ENCODE measurements at regions not wholly inside any gene's neighbourhood (a gene's known extent, or its start where the extent isn't known, plus 50 kb on each side); places are given as distances from the start of the nearest gene placed in this dataset.
A peak's percentile ranks its signal among the peaks of the same experiment; 100 is the strongest.

DNA sequence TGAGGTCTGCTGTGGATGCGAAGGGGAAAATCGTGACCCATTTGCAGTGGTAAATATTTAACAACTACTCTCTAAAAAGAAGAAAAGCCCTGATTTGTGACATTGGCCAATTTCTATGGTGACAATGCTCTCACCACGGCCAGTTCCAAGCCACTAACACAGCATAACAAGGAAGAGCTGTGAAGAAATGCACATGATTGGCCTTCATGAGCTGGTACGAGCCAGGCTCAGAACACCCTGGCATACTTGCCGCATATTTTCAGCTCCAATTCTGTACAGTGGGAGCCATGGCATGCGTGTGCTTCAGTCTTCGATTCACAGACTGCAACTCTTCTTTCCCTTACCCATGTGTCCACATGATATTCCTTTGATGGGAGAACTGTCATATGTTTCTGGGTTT is 363.9 kb upstream of the CDH5 start:
- no peak for TF ChIP-seq Cebpa-rat (IDR thresholded peaks at IDR 0.05)
- Histone ChIP-seq H3K9me3 (replicated peaks in 1 of 11) (peaks cover 0 to 4% (median 0%) of the 10 kb centered on the region in 11 experiments; a peak in 1 of 22 replicates), H3K4me1 (peaks cover 0 to 10% (median 9%) of the 10 kb centered on the region in 10 experiments; a peak in 11 of 20 replicates), H3K4me3 (no peak overlapping the region), H3K4me2 (no peak overlapping the region), H4K20me1 (no peaks in the 10 kb centered on the region), H3K27me3 (no peaks in the 10 kb centered on the region), H3K27ac (no peak overlapping the region), H3K9ac (no peak overlapping the region), H3K36me3 (no peaks in the 10 kb centered on the region)

DNA sequence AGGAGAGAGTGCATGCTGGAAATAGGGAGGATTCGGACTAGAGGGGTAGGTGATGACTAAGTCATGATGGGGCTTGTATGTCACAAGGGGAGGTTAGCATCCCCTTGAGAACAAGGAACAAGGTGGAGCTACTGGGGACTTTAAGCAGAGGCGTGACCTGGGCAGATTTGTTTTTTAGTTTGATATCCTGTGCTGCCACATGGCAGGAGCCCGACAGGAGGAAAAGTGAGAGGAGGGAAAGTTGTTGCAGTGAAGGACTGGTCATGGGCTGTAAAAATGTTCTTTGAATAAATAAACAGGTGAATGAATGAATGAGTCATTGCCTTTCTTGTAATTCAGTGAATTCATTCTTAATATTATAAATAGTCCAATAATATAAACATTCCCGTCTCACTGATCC is 365.1 kb upstream of the CDH5 start:
- Histone ChIP-seq H3K36me3 (no peaks in the 10 kb centered on the region), H4K20me1 (no peaks in the 10 kb centered on the region), H3K4me2 (no peak overlapping the region), H3K27ac (no peak overlapping the region), H3K9ac (no peak overlapping the region), H3K27me3 (no peaks in the 10 kb centered on the region), H3K4me1 (peaks cover 0 to 3% (median 2%) of the 10 kb centered on the region in 10 experiments; a peak in 11 of 20 replicates), H3K9me3 (replicated peaks in 1 of 11) (peaks cover 0 to 4% (median 0%) of the 10 kb centered on the region in 11 experiments; a peak in 1 of 22 replicates), H3K4me3 (no peak overlapping the region)
- TF ChIP-seq Cebpa-rat (IDR thresholded peaks at IDR 0.05), result no peak

DNA sequence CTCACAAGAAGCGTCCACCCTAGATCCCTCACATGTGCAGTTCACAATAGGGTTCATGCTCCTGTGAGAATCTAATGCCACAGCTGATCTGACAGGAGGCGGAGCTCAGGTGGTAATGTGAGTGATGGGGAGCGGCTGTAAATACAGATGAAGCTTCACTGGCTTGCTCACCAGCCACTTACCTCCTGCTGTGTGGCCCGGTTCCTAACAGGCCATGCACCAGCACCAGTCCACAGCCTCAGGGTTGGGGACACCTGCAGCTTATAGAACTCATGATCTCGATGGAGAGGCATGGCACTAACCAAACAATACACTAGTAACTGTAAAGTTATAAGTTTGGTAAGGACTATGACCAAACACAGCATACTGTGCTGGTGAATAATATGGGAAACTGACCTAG is 368.0 kb upstream of the CDH5 start:
- Histone ChIP-seq H3K27me3 (no peaks in the 10 kb centered on the region), H3K9ac (no peak overlapping the region), H3K4me3 (no peak overlapping the region), H4K20me1 (no peaks in the 10 kb centered on the region), H3K4me2 (no peak overlapping the region), H3K36me3 (no peaks in the 10 kb centered on the region), H3K4me1 (no peaks in the 10 kb centered on the region), H3K27ac (no peak overlapping the region), H3K9me3 (replicated peaks in 1 of 11) (peaks cover 0 to 4% (median 0%) of the 10 kb centered on the region in 11 experiments; a peak in 1 of 22 replicates)
- no peak for TF ChIP-seq Cebpa-rat (IDR thresholded peaks at IDR 0.05)

DNA sequence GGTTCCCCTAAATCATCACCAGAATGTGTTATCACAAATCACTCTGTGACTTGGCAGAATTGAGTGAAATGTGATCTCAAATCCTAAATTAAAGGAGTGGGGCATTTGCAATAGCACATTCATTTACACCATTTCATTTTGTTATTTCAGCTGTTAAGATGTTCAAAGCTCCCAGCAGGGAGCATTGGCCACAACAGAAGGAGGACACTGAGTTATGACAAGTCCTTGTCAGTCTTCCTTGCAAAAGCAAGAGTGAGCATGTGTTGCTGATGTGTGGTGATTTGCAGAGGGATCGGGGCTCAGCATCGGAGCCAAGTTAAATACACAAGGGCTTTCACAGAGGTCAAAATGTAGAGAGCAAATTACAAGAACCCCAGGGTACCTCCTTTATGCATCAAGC is 372.2 kb upstream of the CDH5 start:
- Histone ChIP-seq H3K4me3 (no peak overlapping the region), H3K27ac (no peak overlapping the region), H4K20me1 (no peaks in the 10 kb centered on the region), H3K27me3 (no peaks in the 10 kb centered on the region), H3K9ac (no peak overlapping the region), H3K36me3 (no peaks in the 10 kb centered on the region), H3K4me1 (no peaks in the 10 kb centered on the region), H3K4me2 (no peak overlapping the region), H3K9me3 (replicated peaks in 1 of 11) (peaks cover 0 to 4% (median 0%) of the 10 kb centered on the region in 11 experiments; a peak in 1 of 22 replicates)
- no peak for TF ChIP-seq Cebpa-rat (IDR thresholded peaks at IDR 0.05)

DNA sequence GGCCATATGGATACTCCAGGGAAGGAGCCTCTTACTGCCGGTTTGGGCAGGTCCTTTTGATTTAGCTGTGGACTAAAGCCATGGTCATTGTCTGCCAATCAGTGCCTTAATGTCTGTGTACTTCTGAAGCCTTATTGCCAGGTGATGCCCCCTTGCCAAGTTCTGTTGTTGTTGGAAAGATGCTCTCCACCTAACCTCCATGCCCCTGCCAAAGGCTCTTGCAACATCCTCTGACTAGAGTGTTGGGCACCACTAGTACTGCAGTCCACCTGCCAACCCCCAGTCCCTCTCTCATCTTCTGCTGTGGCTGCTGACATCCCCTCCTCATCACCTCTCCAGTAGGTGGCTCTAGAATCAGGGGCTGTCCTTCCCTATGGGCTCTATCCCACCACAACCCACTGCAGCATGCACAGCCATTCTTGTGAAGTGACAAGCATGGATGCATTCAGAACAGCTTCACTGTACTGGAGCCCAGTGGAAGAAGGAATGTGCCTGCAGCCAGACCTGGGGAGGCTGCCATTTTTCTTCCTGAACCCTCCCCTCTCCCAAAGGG is 375.3 kb upstream of the CDH5 start:
- Histone ChIP-seq H3K4me2 (no peak overlapping the region), H3K9me3 (replicated peaks in 1 of 11) (peaks cover 0 to 12% (median 7%) of the 10 kb centered on the region in 11 experiments; a peak in 13 of 22 replicates), H3K27ac (no peak overlapping the region), H3K27me3 (no peaks in the 10 kb centered on the region), H3K4me1 (no peaks in the 10 kb centered on the region), H3K4me3 (no peak overlapping the region), H4K20me1 (no peaks in the 10 kb centered on the region), H3K9ac (no peak overlapping the region), H3K36me3 (no peaks in the 10 kb centered on the region)
- TF ChIP-seq Cebpa-rat (IDR thresholded peaks at IDR 0.05), result no peak

DNA sequence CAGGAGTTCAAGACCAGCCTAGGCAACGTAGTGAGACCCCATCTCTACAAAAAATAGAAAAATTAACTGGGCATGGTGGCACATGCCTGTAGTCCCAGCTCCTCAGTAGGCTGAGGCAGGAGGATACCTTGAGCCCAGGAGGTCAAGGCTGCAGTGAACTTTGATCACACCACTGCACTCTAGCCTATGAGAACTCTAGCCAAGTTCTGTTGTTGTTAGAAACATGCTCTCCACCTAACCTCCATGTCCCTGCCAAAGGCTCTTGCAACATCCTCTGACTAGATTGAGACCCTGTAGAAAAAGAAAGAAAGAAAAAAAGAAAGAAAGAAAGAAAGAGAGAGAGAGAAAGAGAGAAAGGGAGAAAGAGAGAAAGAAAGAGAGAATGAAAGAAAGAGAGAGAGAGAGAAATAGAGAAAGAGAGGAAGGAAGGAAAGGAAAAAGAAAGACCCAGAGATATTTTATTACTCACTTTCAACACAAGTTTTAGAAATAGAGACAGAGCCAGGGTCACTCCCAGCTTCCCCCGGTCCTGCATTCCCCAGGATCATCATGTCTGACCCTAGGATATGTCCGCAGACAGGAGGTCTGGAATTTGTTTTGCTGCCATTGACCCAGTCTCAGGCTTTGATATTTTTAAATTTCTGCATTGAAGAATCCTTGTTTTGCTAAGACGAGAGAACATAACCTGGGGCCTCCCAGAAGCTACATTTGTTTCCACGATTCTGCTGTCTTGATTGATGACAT is 376.5 kb upstream of the CDH5 start:
- H3K36me3 ChIP-seq, result no peaks in the 10 kb centered on the region
- H4K20me1 ChIP-seq, result no peaks in the 10 kb centered on the region
- H3K4me2 ChIP-seq, result no peak overlapping the region
- H3K4me3 ChIP-seq, result no peak overlapping the region
- TF ChIP-seq Cebpa-rat (IDR thresholded peaks at IDR 0.05), result no peak
- H3K4me1 ChIP-seq, result no peaks in the 10 kb centered on the region
- H3K27ac ChIP-seq, result no peak overlapping the region; a peak in 1 of 22 replicates
- H3K9ac ChIP-seq, result no peak overlapping the region
- H3K27me3 ChIP-seq, result no peaks in the 10 kb centered on the region
- peaks cover 7 to 18% (median 14%) of the 10 kb centered on the region in 11 experiments; a peak in 18 of 22 replicates for H3K9me3 ChIP-seq (replicated peaks in 1 of 11)

DNA sequence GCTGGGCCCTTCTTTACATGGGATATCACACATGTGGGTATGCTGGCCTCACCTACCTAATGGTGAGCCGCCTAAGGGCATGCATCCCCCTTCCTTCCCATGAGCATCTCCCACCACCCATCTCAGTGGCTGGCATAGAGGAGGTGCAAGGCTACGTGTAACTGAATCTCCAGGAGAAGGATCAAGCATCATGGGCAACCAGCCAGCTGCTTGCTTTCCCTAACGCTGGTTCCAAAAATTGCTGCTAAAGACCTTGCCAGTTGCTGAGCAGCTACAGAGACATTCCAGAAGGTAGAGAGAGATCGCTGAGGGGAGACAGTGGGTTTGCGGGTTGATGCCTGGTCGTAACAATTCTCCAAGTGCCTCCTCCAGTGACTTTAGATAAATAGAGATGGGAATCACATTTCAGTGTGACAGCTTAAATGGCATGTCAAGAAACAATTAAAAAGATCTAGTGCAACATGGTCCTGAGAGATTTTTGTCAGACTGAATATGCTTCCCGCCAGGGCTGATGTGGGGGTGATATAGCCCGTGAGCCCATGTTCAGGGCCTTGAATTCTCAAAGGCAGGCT is 378.4 kb upstream of the CDH5 start:
- Histone ChIP-seq H3K4me1 (peaks cover 0 to 10% (median 6%) of the 10 kb centered on the region in 10 experiments; a peak in 8 of 20 replicates), H3K4me2 (no peak overlapping the region), H3K36me3 (no peaks in the 10 kb centered on the region), H3K27ac (no peak overlapping the region), H3K27me3 (no peaks in the 10 kb centered on the region), H3K9ac (no peak overlapping the region), H4K20me1 (no peaks in the 10 kb centered on the region), H3K4me3 (no peak overlapping the region), H3K9me3 (replicated peaks in 1 of 11) (peaks cover 7 to 18% (median 14%) of the 10 kb centered on the region in 11 experiments; a peak in 18 of 22 replicates)
- TF ChIP-seq Cebpa-rat (IDR thresholded peaks at IDR 0.05), result no peak

DNA sequence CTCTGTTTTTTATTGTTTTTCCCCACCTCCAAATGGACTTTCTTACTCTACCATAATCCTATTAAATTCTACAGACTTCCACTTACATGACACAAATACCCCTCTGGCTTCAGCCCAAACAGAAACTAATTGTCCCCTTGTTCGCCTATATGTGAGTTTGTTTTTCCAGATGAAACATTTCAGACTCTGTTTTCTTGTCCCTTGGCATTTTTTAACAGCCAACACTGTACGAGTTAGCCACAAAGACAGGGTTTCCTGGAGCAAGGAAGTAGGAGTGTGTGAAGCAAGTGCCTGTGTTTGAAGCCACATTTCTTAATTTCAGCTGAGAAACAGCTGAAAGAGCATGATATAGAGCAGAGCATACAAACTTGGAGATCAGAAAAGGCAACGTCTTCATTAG is 382.2 kb upstream of the CDH5 start:
- no peak overlapping the region; a peak in 1 of 22 replicates for H3K27ac ChIP-seq
- H3K9ac ChIP-seq, result no peak overlapping the region
- no peaks in the 10 kb centered on the region for H3K27me3 ChIP-seq
- TF ChIP-seq Cebpa-rat (IDR thresholded peaks at IDR 0.05), result no peak
- peaks cover 0 to 14% (median 6%) of the 10 kb centered on the region in 10 experiments; a peak in 10 of 20 replicates for H3K4me1 ChIP-seq
- H3K4me3 ChIP-seq, result no peak overlapping the region
- H4K20me1 ChIP-seq, result no peaks in the 10 kb centered on the region
- peaks cover 7 to 18% (median 14%) of the 10 kb centered on the region in 11 experiments; a peak in 18 of 22 replicates for H3K9me3 ChIP-seq (replicated peaks in 1 of 11)
- peak overlapping the region in 6 of 11 experiments; percentile 3 to 34 (median 26); a peak in 5 of 22 replicates for H3K4me2 ChIP-seq
- H3K36me3 ChIP-seq, result no peaks in the 10 kb centered on the region

DNA sequence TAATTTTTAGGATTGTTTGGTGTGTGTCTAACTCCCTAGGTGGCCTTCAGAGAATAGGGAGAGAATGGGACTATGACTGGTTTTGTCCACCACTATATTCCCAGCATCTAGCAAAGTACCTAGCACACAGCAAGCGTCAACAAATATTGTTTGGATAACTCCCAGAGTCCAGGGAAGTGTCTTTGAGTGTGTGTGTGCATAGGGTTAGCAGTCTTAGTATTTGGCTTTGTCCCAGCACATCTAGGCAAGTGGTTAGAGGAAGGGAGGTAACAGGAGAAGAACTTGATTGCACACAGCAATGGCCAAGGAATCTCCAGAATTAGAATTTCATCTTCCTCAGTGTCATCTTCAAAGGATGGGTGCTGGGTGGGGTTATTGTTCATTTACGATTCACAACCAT is 385.4 kb upstream of the CDH5 start:
- no peak for TF ChIP-seq Cebpa-rat (IDR thresholded peaks at IDR 0.05)
- peaks cover 0 to 14% (median 6%) of the 10 kb centered on the region in 10 experiments; a peak in 10 of 20 replicates for H3K4me1 ChIP-seq
- no peaks in the 10 kb centered on the region for H4K20me1 ChIP-seq
- no peak overlapping the region for H3K9ac ChIP-seq
- H3K27ac ChIP-seq, result no peak overlapping the region
- no peak overlapping the region for H3K4me3 ChIP-seq
- no peak overlapping the region for H3K4me2 ChIP-seq
- no peaks in the 10 kb centered on the region for H3K36me3 ChIP-seq
- H3K27me3 ChIP-seq, result no peaks in the 10 kb centered on the region
- H3K9me3 ChIP-seq (replicated peaks in 1 of 11), result peaks cover 4 to 14% (median 10%) of the 10 kb centered on the region in 11 experiments; a peak in 20 of 22 replicates

Data from BLaER1 treated with 17β-estradiol and CSF1 and Interleukin-3, amounts not matched to agents 10 nM and 100 nM (cell line).